ENCODE measurements at regions not wholly inside any gene's neighbourhood (a gene's known extent, or its start where the extent isn't known, plus 50 kb on each side); places are given as distances from the start of the nearest gene placed in this dataset.

DNA sequence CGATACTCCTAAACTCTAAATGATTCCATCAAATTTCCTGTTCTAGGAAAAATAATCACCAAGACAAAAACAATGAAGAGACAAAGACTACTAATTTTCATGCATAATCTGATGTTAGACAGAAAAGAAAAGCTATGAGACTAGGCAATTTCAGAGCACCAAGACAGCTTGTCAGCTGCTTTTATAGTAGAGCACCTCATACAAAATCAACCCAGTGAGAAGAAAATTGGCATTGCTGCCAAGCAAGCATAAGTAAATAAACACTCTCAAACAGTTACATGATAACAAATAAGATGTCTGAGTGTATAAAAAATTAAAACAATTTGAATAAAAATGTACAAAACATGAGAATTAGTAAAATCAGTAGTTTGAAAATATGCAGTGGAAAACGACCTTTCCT, 1544.6 kb downstream of the C4orf33 start:
- TF ChIP-seq, protein P1, sequence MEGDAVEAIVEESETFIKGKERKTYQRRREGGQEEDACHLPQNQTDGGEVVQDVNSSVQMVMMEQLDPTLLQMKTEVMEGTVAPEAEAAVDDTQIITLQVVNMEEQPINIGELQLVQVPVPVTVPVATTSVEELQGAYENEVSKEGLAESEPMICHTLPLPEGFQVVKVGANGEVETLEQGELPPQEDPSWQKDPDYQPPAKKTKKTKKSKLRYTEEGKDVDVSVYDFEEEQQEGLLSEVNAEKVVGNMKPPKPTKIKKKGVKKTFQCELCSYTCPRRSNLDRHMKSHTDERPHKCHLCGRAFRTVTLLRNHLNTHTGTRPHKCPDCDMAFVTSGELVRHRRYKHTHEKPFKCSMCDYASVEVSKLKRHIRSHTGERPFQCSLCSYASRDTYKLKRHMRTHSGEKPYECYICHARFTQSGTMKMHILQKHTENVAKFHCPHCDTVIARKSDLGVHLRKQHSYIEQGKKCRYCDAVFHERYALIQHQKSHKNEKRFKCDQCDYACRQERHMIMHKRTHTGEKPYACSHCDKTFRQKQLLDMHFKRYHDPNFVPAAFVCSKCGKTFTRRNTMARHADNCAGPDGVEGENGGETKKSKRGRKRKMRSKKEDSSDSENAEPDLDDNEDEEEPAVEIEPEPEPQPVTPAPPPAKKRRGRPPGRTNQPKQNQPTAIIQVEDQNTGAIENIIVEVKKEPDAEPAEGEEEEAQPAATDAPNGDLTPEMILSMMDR (IDR thresholded peaks at IDR 0.05) = no peak
- no peak for TF ChIP-seq POLR2A (IDR thresholded peaks at IDR 0.05)

Data from right lobe of liver (tissue), 4 donors.